ENCODE measurements at regions not wholly inside any gene's neighbourhood (a gene's known extent, or its start where the extent isn't known, plus 50 kb on each side); places are given as distances from the start of the nearest gene placed in this dataset.

DNA sequence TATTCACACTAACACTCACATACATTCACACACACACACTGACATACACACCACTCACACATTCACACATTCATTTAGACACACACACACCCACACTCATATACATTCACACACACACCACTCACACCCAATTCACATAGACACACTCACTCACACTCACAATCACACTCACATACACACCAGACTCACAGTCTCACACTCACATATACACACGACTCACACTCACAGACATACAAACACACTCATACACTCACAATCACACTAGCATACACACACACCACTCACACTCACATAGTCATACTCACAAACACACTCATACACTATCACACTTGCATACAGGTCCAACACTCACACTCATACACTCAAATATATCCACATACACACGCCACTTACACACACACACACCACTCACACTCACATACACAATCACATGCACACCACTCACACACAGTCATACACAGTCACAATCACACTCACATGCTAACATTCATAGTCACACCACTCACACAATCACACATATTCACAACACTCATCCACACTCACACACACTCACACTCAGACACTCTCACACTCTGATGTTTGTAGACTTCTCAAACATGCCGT, 312.6 kb downstream of the SFMBT2 start:
- no peak overlapping the region for H3K4me3 ChIP-seq (ENCODE audit: low read depth, low read length)
- no peak for DNase-seq (ENCODE audit: low read depth)
- TF ChIP-seq, protein P1, sequence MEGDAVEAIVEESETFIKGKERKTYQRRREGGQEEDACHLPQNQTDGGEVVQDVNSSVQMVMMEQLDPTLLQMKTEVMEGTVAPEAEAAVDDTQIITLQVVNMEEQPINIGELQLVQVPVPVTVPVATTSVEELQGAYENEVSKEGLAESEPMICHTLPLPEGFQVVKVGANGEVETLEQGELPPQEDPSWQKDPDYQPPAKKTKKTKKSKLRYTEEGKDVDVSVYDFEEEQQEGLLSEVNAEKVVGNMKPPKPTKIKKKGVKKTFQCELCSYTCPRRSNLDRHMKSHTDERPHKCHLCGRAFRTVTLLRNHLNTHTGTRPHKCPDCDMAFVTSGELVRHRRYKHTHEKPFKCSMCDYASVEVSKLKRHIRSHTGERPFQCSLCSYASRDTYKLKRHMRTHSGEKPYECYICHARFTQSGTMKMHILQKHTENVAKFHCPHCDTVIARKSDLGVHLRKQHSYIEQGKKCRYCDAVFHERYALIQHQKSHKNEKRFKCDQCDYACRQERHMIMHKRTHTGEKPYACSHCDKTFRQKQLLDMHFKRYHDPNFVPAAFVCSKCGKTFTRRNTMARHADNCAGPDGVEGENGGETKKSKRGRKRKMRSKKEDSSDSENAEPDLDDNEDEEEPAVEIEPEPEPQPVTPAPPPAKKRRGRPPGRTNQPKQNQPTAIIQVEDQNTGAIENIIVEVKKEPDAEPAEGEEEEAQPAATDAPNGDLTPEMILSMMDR (IDR thresholded peaks at IDR 0.05; ENCODE audit: low read depth, low read length, missing control alignments) = no peak

DNA sequence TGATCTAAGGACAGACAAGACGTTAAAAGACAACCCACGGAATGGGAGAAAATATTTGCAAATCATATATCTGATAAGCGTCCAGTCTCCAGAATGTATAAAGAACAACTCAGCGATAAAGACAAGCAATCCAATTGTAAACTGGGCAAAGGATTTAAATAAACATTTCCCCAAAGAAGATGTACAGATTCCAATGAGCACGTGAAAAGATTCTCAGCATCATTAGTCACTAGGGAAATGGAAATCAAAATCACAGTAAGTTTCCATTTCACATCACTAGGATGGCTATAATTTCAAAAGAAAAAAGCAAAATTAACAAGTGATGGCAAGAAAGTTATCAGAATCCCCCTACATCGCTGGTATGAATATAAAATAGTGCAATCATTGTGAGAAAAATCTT, 316.1 kb downstream of the SFMBT2 start:
- H3K4me3 ChIP-seq (ENCODE audit: low read depth, low read length) = no peak overlapping the region
- no peak for DNase-seq (ENCODE audit: low read depth)
- TF ChIP-seq, protein P1 (IDR thresholded peaks at IDR 0.05; ENCODE audit: low read depth, low read length, missing control alignments) = no peak

DNA sequence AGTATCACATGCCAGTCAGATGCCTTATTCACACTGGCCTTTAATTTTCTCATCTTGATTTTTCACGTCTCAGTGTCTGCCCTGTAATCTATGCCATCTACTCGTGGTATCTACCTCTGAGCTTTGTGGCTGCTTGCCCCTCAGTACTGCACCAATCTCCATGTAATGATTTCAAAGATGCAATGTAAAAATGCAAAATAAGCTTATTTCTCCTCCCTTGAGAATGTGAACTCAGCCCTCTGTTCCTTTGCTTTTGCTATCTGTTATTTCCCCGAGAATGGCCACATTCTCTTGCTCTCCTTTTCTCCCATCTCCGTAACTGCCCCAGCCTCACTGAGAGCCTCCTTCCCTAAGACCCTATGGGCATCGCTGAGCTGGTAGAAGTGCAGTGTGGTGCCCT, 317.5 kb downstream of the SFMBT2 start:
- DNase-seq (ENCODE audit: low read depth) = no peak
- H3K4me3 ChIP-seq (ENCODE audit: low read depth, low read length) = no peak overlapping the region
- TF ChIP-seq, protein P1 (IDR thresholded peaks at IDR 0.05; ENCODE audit: low read depth, low read length, missing control alignments) = no peak

DNA sequence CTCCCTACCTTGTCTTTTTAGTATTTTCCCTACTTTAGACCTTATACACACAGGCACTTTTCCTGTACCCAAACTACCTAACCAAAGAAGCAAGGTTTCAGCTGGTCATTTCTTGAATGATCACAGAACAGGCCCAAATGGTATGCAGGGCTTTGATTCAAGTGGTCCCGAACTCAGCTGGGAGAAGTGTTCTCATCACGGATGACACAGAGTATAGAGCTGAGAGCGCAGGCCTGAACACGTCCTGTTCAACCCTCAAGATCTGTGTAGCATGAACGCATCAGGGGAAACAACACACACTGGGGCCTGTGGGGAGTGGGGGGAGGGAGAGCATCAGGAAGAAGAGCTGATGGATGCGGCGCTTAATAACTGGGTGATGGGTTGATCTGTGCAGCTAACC, 318.2 kb downstream of the SFMBT2 start:
- TF ChIP-seq, protein P1 (IDR thresholded peaks at IDR 0.05; ENCODE audit: low read depth, low read length, missing control alignments) = no peak
- H3K4me3 ChIP-seq (ENCODE audit: low read depth, low read length) = no peak overlapping the region
- no peak for DNase-seq (ENCODE audit: low read depth)

DNA sequence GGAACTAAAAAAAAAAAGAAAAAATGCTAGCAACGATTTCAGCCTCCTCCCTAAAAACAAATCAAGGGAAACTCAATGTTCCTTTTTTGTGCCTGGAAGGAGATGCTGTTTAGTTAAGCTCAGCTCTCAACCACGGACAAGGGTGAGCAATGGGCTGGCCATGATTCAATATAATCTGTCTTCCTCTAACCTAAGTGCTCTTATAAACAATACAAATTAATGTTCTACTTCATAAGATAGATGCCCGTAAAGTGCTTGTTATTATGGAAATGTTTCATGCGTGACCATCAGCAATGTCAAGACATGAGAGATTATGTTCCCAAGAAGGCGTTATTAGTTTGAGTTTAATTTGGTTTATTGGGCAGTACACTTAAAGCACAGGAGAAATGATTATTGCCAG, 320.3 kb downstream of the SFMBT2 start:
- TF ChIP-seq, protein P1 (IDR thresholded peaks at IDR 0.05; ENCODE audit: low read depth, low read length, missing control alignments) = no peak
- H3K4me3 ChIP-seq (ENCODE audit: low read depth, low read length) = no peak overlapping the region
- DNase-seq (ENCODE audit: low read depth) = no peak

DNA sequence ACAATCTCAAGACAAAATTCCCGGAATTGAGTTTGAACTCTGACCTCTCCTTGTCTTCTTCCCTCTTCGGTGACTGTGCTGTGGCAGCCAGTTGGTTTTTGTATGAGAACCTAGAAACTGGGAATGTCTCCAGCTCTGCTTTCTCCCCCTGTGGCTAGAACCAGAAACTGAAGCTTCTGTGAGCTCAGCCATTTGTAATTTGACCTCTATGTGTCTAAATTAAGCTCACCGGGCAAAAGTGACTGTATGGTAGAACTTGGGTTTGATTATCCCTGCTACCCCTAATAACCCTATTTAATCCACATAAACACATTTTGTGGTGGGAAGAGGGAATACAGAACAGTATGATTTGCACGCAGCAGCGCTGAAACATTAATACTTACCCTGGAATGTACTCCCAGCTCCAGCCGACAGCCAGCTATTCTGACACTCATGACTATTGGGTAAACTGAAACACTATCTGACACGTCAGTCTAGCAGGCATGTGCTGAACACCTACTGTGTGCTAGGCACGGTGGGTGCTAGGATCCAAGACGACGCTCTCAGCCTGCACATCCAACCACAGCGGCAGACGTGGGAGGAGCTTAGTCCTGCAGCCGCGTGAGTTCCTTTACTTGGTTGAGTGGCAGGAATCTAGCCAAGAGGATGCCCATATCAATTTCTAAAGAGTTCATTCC, 324.8 kb downstream of the SFMBT2 start:
- H3K4me3 ChIP-seq (ENCODE audit: low read depth, low read length) = no peak overlapping the region
- TF ChIP-seq, protein P1 (IDR thresholded peaks at IDR 0.05; ENCODE audit: low read depth, low read length, missing control alignments) = no peak
- no peak for DNase-seq (ENCODE audit: low read depth)

Data from GM12864 (cell line).